OCI-LY1 (cell line): ENCODE measurements at regions not wholly inside any gene's neighbourhood (a gene's known extent, or its start where the extent isn't known, plus 50 kb on each side); places are given as distances from the start of the nearest gene placed in this dataset.

Experiments
- H2AFZ ChIP-seq: fragments of 200-600 bp; sonication (generic), shearing (Covaris generic); 2 replicates; pipeline ENCODE4 v1.6.0; 2014; ENCODE audit warnings: antibody characterized with exemption, mild to moderate bottlenecking, low read length
- H3F3A ChIP-seq: fragments of 200-600 bp; sonication (generic), shearing (Covaris generic); 2 replicates; pipeline ENCODE4 v1.6.0; 2014; ENCODE audit warnings: mild to moderate bottlenecking, antibody characterized with exemption, low read length, moderate library complexity; ENCODE audit not compliant: insufficient read depth
- H3K27ac ChIP-seq: fragments of 200-600 bp; sonication (generic); 2 replicates; pipeline ENCODE4 v1.5.1; 2014; ENCODE audit warnings: low read length, mixed run types, mild to moderate bottlenecking, low read depth; ENCODE audit not compliant: poor library complexity, severe bottlenecking
- H3K27me3 ChIP-seq: fragments of 200-600 bp; sonication (generic); 2 replicates; pipeline ENCODE4 v1.6.0; 2014; ENCODE audit warnings: antibody characterized with exemption, mild to moderate bottlenecking, low read length, moderate library complexity; ENCODE audit not compliant: insufficient read depth
- H3K36me3 ChIP-seq: fragments of 200-600 bp; sonication (generic); 2 replicates; pipeline ENCODE4 v1.6.1; 2014; ENCODE audit warnings: mild to moderate bottlenecking, antibody characterized with exemption, low read length, moderate library complexity, mixed read lengths; ENCODE audit not compliant: insufficient read depth
- H3K4me1 ChIP-seq: fragments of 200-600 bp; sonication (generic); 2 replicates; pipeline ENCODE4 v1.5.1; 2014; ENCODE audit warnings: mild to moderate bottlenecking, low read length, moderate library complexity; ENCODE audit not compliant: insufficient read depth, severe bottlenecking
- H3K4me2 ChIP-seq: fragments of 200-600 bp; sonication (generic), shearing (Covaris generic); 2 replicates; pipeline ENCODE4 v1.6.1; 2014; ENCODE audit warnings: low read length
- H3K4me3 ChIP-seq: fragments of 200-600 bp; sonication (generic); 2 replicates; pipeline ENCODE4 v1.5.1; 2014; ENCODE audit warnings: low read length, low read depth, mild to moderate bottlenecking, mixed read lengths; ENCODE audit not compliant: poor library complexity, severe bottlenecking
- H3K79me2 ChIP-seq: fragments of 200-600 bp; shearing (Covaris generic); 2 replicates; pipeline ENCODE4 v1.6.1; 2016; ENCODE audit warnings: mixed run types, low read length, mixed read lengths; ENCODE audit not compliant: insufficient read depth
- H3K9ac ChIP-seq: fragments of 200-600 bp; sonication (generic), shearing (Covaris generic); 2 replicates; pipeline ENCODE4 v1.6.1; 2014; ENCODE audit warnings: mild to moderate bottlenecking, low read length, mixed read lengths
- H3K9me2 ChIP-seq: fragments of 200-600 bp; sonication (generic), shearing (Covaris generic); 2 replicates; pipeline ENCODE4 v1.6.1; 2014; ENCODE audit warnings: low read depth, mild to moderate bottlenecking, low read length, mixed read lengths
- H3K9me3 ChIP-seq: fragments of 200-600 bp; shearing (Covaris generic); 2 replicates; pipeline ENCODE4 v1.6.1; 2014; ENCODE audit warnings: low read length, mixed read lengths
- H4K20me1 ChIP-seq: fragments of 200-600 bp; sonication (generic), shearing (Covaris generic); 2 replicates; pipeline ENCODE4 v1.6.0; 2016; ENCODE audit warnings: mild to moderate bottlenecking, low read length; ENCODE audit not compliant: insufficient read depth
- CTCF ChIP-seq: fragments of 200-600 bp; sonication (generic), shearing (Covaris generic); IDR thresholded peaks from 2 replicates; pipeline ENCODE4 v1.5.1; 2017; ENCODE audit warnings: mild to moderate bottlenecking, antibody characterized with exemption, low read length, moderate library complexity, mixed read lengths
- EZH2 ChIP-seq: fragments of 200-600 bp; sonication (generic), shearing (Covaris generic); IDR thresholded peaks from 2 replicates; pipeline ENCODE4 v1.8.0; 2017; ENCODE audit warnings: borderline replicate concordance, mixed run types, mild to moderate bottlenecking, antibody characterized with exemption, low read length, moderate library complexity, mixed read lengths

DNA sequence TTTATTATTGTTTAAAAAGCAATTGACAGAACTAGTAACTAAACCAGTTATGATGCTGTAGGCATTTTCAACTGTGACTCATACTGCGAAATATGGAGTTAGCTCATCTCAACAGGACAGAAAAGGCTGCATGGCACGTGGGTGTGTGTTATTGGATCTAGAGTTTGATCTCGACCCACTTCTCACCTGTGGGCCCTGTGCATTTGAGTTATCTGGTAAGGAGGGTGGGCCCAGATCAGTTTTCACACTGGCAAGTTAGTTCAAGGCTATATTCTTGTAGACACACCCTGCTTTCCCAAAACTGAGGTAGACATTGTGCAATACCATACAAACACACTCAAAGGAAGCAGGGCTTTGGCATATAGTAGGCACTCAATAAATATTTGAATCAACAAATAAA, 71.3 kb upstream of the PRDX6 start:
- Histone ChIP-seq H3K36me3 (no peaks in the 10 kb centered on the region), H3K9ac (no peak overlapping the region), H3K27ac (no peak overlapping the region), H3K27me3 (no peaks in the 10 kb centered on the region), H3K4me3 (no peak overlapping the region), H3K9me2 (no peaks in the 10 kb centered on the region), H3F3A (0 out of 2 replicates have a peak, but pooled peaks cover 5% of the 10 kb centered on the region), H3K4me1 (peaks cover 64% of the 10 kb centered on the region), H4K20me1 (no peaks in the 10 kb centered on the region), H3K9me3 (no peaks in the 10 kb centered on the region), H2AFZ (no peak overlapping the region), H3K4me2 (no peak overlapping the region), H3K79me2 (no peaks in the 10 kb centered on the region)
- no peak for TF ChIP-seq CTCF
- no peak for TF ChIP-seq EZH2

GRCh38 chr1:173406783-173407230, 70.3 kb upstream of the PRDX6 start:
- Histone ChIP-seq H3K9me2 (no peaks in the 10 kb centered on the region), H3K4me3 (peak overlapping the region; percentile 61), H3K9ac (peak overlapping the region; percentile 69), H3K4me2 (peak overlapping the region; percentile 94), H3K4me1 (peaks cover 73% of the 10 kb centered on the region), H3K36me3 (no peaks in the 10 kb centered on the region), H3K79me2 (no peaks in the 10 kb centered on the region), H2AFZ (peak overlapping the region; percentile 86), H3K27ac (peak overlapping the region; percentile 69), H3K9me3 (no peaks in the 10 kb centered on the region), H3K27me3 (no peaks in the 10 kb centered on the region), H4K20me1 (no peaks in the 10 kb centered on the region), H3F3A (0 out of 2 replicates have a peak, but pooled peaks cover 5% of the 10 kb centered on the region)
- TF ChIP-seq EZH2 (no peak), CTCF (no peak)

DNA sequence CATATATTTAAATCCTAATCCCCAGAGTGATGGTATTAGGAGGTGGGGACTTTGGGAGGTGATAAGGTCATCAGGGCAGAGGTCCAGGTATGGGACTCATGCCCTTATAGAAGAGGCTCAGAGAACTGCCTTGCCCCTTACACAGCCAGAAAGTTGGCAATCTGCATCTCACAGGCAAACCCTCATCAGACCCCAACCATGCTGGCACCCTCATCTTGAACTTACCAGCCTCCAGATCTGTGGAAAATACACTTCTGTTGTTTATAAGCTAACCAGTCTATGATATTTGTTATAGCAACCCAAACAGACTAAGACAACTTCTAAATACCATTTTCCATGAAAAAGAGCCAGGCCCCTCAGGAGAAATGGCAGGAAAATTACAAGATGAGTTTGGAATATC, 69.3 kb upstream of the PRDX6 start:
- H3K36me3 ChIP-seq, result no peaks in the 10 kb centered on the region
- peaks cover 81% of the 10 kb centered on the region for H3K4me1 ChIP-seq
- no peak overlapping the region for H3K4me2 ChIP-seq
- no peak overlapping the region for H3K4me3 ChIP-seq
- H4K20me1 ChIP-seq, result no peaks in the 10 kb centered on the region
- H3K9ac ChIP-seq, result no peak overlapping the region
- 0 out of 2 replicates have a peak, but pooled peaks cover 5% of the 10 kb centered on the region for H3F3A ChIP-seq
- peak overlapping the region; percentile 69 for H3K27ac ChIP-seq
- H3K79me2 ChIP-seq, result no peaks in the 10 kb centered on the region
- H3K27me3 ChIP-seq, result no peaks in the 10 kb centered on the region
- H2AFZ ChIP-seq, result no peak overlapping the region
- no peaks in the 10 kb centered on the region for H3K9me3 ChIP-seq
- TF ChIP-seq CTCF (no peak), EZH2 (no peak)
- no peaks in the 10 kb centered on the region for H3K9me2 ChIP-seq
